ENCODE measurements at regions not wholly inside any gene's neighbourhood (a gene's known extent, or its start where the extent isn't known, plus 50 kb on each side); places are given as distances from the start of the nearest gene placed in this dataset.
"Not testable (repeated sequence)": the region's sequence is repeated elsewhere in the genome, so short reads cannot be mapped to it uniquely, and the experiment has no call there.

GRCh38 chr1:230591678-230592077, 50.6 kb upstream of the COG2 start:
- DNase-seq = no peak

GRCh38 chr1:230589951-230590350, 52.3 kb upstream of the COG2 start:
- DNase-seq = no peak

- no peak for DNase-seq
These were observed 53.9 kb upstream of the COG2 start for GRCh38 chr1:230588323-230588746.

DNA sequence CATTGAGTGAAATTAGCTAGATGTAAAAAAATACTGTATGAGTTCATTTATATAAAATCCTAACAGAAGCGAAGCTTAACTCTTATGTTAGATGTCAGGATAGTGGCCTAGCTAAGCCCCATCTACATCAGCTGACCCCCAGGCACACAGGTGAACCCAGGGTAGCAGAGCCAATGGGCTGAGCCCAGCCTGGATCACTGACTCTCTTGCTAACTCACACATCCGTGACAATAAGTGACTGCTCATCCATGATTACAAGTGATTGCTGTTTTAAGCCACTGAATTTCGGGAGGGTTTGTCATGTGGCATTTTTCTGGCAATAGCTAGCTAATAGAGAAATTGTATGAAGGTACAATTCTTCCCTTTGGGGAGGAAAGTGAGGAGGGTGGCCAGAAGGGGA, 55.2 kb upstream of the COG2 start:
- no peak for DNase-seq

DNA sequence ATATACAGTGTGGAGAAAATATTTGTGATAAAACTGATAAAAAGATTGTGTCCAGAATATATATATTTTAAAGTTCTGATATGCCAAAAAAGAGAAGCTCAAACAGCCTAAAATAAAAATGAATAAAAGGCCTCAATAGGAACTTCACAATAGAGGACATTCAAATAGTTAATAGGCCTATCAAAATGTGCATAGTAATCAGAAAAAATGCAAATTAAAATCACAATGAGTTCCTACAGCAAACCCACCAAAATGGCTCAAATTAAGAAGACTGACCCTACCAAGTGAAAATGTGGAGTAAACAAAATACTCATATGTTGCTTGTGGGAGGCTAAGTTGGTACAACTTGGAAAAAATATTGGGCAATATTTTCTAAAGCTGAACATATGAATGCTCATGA, 57.6 kb upstream of the COG2 start:
- DNase-seq = no peak

GRCh38 chr1:230581446-230582079, 60.7 kb upstream of the COG2 start:
- no peak for DNase-seq

DNA sequence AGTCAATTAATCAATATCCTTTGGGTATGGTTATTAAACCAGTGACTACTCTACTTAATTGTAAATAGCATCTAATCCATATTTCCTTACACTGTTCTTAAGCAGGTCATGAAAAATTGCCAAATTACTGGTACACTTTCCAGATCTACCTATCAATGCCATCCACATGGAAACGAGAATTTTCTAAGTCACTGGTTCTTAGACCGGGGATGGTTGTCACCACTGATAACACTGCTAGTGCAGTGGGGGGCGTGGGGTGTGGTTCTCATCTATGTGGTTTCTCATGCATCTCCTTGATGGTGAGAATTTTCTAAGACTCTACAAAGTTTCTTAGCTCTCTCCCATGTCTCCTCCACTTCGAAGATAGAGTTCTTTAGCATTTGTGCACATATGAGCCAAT, 63.7 kb upstream of the COG2 start:
- DNase-seq = no peak

- DNase-seq = no peak
These were observed 64.7 kb upstream of the COG2 start for GRCh38 chr1:230577537-230577936.

DNA sequence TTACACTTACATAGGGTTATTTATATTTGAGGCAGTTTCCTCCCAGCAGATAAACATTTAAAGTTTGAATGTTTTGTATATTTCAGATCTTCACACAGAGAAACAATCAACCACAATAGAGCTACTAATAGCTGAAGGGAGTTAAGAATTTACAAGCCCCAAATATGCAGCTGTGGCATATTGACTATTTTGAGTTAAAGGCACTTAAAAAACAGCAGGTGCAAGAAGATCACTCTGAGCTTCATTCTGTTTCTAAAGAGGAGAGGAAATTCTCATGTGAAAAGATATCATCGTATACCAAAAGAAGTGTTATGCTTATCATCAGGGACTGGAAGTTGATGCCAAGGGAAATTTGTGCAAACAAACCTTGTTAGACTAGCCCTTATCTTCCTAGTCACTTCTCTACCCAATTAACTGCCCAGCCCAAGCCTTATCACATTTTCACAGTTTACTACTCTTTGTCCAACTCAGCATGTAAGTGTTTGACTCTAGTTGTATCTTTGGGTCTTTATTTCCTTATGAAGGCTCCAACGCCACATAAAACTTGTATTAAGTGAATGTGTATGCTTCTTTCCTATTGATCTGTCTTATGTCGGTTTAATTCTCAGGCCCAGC, 66.3 kb upstream of the COG2 start:
- DNase-seq = no peak

GRCh38 chr1:230574502-230574901, 67.8 kb upstream of the COG2 start:
- no peak for DNase-seq

- no peak for DNase-seq
These were observed 68.6 kb upstream of the COG2 start for GRCh38 chr1:230573658-230574057.

DNA sequence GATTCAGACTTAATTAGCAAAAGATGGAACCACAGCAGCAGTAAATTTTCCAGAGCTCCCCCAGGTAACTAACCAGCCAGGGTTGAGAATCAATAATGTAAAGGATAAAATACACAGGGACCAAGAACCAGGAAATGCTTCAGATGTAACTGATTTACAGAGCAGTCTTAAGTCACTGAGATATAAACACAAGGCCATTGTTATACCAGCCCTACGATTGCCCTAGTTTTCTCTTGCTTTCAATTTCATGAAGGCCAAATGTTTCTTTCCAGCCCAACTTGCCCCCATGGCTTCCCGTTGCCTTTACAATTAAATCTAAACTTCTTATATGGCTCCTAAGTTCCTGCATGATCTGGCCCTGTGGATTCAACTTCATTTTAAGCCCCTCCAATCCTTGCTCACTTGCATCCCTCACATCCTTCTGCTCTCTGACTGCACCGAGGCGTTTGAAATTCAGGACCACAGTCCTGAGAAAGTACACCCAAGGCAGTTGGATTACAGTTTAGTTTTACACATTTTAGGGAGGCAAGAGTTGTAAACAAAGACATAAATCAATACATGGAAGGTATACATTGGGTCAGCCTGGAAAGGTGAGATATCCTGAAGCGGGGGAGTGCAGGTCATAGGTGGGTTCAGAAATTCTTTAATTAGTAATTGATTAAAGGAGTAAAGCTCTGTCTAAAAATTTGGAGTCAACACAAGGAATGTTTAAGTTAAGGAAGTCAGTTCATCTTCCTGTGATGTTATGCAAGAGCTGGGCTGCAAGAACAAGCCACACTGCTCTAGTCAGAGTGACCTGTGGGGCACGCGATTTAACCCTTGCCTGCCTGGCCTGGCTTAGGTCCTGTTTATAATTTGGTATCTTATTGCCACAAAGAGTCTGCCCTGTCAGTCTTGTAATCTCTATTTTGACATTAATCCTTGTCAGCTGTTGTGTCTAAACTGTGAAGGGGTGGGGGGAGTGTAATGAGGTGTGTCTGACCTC, 69.9 kb upstream of the COG2 start:
- no peak for DNase-seq

GRCh38 chr1:230570724-230571360, 71.4 kb upstream of the COG2 start:
- no peak for DNase-seq

DNA sequence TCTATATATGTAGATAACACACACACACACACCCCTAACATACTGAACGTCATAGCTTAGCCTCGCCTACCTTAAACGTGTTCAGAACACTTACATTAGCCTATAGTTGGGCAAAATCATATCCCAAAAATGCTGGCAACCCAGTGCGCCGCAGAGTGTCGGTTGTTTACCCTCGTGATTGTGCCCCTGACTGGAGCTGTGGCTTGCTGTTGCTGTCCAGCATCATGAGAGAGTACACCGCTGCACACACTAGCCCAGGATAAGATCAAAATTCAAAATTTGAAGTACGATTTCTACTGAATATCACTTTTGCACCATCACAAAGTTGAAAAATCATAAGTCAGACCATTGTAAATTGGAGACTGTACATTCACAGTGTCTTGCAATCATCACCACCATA, 73.1 kb upstream of the COG2 start:
- no peak for DNase-seq

GRCh38 chr1:230568676-230569075, 73.6 kb upstream of the COG2 start:
- no peak for DNase-seq

GRCh38 chr1:230568008-230568407, 74.3 kb upstream of the COG2 start:
- DNase-seq = no peak

DNA sequence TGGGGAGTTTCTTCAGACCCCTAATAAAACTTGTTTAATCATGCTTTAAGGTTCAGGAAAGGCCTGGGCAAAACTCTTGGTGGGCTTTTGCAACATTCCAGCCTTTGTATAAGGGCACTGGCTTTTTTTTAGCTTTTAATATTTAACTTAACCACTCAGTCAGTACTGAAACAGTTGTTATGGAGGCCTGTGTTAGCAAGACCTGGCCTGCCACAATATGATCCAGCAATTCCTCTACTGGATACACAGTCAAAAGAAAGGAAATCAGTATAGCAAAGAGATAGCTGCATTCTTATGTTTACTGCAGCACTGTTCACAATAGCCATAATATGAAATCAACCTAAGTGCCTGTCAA, 75.1 kb upstream of the COG2 start:
- DNase-seq = no peak

GRCh38 chr1:230566532-230567220, 75.6 kb upstream of the COG2 start:
- not testable (repeated sequence) for DNase-seq

DNA sequence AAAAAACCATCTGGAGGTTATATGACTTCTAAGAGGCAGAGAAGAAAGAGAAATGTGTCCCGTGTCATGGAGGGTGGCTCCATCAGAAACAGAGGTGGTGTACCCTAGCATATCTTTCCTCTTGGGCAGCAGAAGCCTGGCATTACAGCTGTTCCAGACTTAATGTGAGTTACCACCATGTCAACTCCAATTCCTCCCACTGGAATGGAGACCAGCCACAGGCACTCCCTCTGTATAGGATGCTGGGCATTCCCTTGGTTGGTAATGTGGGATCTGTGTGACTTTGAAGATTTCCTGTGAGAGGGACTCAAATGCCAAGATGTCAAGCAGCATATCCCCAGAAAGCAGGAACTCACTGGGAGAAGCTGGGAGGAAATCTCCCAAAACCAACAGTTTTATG, 77.1 kb upstream of the COG2 start:
- DNase-seq = no peak

- DNase-seq = no peak
These were observed 78.7 kb upstream of the COG2 start for GRCh38 chr1:230563591-230563990.

DNA sequence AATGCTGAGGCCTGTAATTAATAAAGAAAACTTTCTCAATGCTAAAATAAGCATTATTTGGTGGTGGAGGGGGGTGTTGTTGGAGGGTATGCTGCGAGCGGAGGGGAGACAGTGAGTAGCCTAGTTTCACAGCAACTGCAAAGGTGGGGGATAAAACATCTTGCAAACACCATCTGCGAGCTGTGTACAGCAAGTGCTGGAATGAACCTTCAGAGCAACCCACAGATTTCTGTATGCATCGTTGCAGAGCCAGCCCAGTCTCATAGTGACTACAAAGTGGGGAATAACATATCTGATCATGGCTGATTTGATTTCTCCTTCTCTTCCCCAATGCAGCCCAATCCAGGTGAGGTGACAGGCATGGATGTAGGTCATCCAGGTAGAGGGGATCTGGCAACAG, 80.7 kb upstream of the COG2 start:
- DNase-seq = no peak

- no peak for DNase-seq
These were observed 84.0 kb upstream of the COG2 start for GRCh38 chr1:230558324-230558723.

DNA sequence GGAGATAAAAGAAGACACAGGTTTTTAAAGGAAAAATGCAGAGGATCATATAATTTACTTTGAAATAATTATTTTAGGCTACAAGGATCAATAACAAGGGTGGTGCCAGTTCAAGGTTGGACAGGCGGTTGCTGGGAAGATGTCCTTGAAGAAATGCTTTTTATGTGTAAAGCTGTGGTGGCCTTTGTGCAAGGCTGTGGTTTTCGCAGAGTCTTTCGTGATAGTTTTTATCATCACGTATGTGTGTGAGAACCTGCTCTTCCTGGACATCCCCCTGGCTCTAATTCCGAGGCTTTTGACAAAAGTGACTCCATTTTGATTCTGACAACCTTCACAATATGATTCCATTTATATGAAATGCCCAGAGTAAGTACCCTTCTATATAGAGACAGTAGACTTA, 85.8 kb upstream of the COG2 start:
- DNase-seq = no peak

Measured in NCI-H748 treated with DMSO at 0.1 percent for 48 hours (cell line).